Right renal cortex interstitium (tissue), 3 donors: ENCODE measurements at regions not wholly inside any gene's neighbourhood (a gene's known extent, or its start where the extent isn't known, plus 50 kb on each side); places are given as distances from the start of the nearest gene placed in this dataset.

Experiments used
- DNase-seq, 3 donors: peaks; one replicate each; pipeline ENCODE4 v3.0.0-alpha.2; 2013; ENCODE audit warnings: low read depth in 3 of 3, low spot score in 2 of 3

DNA sequence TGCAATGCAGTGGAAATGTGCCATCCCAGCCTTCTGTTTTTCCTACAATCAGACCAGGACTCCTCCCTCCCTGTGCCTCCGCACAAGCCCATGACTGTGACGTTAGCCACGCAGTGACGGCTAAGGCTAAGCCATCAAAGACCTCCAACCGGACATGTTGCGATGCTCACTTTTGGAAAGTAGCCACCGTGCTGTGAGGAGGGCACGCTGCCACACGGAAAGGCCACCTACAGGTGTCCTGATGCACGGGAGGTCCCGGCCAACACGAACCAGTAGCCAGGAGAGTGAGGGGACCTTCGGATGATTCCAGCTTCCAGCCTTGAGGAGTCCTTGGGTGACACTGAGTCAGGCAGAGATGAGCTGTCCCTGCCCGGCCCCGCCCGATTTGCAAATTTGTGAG, 53.9 kb downstream of the FOXL1 start:
- DNase-seq: no peak

DNA sequence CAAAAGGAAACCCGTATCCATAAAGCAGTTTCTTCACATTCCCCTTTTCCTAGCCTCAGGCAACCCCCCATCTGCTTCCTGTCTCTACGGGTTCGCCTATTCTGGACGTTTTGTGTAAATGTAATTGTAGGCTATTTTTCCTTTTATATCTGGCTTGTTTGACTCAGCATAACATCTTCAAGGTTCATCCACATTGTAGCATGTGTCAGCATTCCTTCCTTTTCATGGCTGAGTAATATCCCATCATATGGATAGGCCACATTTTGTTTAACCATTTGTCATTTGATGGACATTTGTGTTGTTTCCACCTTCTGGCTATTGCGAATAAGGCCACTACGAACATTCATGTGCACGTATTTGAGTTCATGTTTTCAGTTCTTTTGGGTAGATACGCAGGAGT, 54.6 kb downstream of the FOXL1 start:
- no peak for DNase-seq

DNA sequence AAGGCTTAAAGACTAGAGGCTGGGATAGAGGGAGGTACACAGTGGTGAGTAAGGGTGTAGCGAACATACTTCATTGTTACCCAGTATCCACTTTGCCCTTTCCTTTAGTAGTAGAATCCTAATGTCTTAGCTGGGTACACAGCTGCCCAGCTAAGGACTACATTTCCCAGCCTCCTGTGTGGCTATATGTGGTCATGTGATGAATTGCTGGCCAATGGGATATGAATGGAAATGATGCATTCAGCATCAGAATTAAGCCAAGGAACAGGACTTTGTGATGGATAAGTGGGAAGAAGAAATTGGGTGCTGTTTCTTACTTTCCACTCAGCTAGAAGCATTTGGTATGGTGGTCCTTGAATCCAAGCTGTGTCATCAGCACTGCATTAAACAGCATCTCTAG, 55.9 kb downstream of the FOXL1 start:
- no peak for DNase-seq

DNA sequence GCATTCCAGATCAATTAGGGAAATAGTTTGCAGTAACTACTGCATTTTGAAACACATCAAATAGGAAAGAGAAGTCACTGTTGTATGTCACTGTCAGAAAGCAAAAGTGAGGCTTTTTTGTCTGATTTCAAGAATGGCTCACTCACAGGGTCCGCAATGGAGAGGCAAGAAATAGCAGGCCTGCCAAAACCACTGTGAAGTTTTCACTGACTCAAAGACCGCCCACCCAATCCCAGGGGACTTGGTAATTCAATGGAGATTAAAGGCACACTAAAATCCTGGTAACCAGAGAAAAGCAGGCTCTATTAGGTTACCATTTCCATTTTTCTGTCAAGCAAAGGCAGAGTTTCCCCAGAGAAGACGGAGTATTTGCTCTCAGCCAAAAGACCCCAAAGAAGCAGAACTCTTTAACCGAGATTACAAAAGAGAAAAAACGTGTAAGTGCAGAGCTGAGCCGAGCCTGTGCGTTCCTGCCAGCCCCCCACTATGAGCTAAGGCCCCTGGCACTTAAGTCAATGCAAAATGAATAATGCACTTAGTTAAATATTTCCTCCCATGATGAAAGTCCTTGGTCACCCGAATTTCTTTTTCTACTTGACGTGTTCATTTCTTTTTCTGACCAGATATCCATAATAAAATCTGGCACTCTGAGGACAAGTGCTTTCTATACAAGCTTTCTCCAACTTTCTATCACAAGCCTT, 57.0 kb downstream of the FOXL1 start:
- DNase-seq: no peak

DNA sequence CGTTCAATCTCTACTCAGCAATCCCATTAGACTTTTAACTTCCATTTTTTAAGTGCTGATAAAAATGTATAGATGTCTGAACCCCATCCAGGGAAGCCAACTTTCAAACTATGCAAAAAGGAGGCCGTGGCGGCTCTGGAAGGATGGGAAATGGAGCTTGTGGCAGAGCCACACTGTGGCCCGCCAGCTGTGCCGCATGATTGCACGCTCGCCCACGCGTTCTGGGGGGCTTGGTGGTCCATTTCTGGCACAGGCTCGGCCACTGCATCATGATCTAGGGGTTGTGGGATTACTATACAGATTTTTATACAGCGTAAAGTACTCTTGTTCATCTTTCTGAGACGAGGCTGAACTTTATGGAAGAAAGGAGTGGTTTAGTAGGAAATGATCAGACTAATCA, 57.6 kb downstream of the FOXL1 start:
- DNase-seq: no peak

DNA sequence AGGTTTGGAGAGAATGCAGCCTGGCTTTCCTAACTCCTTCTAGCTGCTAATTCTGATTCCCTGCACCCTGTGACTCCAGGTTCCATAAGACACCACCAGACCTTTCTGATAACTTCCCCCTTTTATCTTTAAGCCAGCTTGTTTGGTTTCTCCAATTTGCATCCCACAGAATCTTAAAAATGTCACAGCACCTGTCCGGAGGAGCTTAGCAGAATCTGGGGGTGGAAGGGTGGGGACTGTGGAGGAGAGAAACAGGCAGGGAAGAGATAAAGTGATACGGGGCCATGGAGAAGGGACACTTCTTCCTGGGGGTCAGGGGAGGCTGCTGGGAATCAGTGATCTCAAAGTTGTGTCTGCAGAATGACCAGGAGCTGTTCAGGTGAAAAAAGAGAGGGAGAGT, 59.4 kb downstream of the FOXL1 start:
- DNase-seq: no peak

DNA sequence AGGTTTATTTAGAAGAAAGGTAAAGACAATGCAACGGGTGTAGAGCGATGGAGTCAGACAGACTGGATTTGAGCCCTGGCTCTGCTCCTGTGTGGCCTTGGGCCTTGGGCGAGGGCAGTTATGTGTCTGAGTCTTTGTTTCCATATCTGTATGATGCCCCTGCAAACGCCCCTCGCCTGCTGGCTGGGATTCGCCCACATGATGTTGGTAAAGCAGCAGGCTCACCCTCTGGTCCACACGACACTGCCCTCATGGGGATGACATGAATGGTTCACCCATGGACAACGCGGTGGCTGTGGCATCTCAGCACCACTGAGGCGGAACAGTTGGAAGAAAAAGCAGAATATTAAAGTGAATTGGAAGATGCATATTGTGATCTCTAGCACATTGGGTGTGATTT, 60.3 kb downstream of the FOXL1 start:
- no peak for DNase-seq

DNA sequence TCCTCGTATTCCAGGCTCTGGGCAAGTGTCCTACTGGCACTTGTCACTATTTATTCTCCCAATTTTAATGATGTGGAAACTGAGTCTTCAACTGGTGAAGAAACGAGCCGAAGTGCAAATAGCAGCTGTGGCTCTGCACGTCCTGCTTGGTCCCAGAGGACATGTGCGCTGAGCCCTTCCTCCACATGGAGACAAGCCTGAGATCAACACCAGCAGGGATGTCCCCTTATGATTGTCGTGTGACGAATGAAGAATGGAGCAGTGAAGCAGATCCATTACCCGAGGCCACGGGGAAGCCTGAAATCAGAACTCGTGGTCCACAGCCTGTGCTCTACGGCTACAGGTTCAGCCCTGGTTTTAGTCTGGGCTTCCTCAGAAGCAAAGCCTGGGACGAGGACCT, 61.0 kb downstream of the FOXL1 start:
- no peak for DNase-seq

DNA sequence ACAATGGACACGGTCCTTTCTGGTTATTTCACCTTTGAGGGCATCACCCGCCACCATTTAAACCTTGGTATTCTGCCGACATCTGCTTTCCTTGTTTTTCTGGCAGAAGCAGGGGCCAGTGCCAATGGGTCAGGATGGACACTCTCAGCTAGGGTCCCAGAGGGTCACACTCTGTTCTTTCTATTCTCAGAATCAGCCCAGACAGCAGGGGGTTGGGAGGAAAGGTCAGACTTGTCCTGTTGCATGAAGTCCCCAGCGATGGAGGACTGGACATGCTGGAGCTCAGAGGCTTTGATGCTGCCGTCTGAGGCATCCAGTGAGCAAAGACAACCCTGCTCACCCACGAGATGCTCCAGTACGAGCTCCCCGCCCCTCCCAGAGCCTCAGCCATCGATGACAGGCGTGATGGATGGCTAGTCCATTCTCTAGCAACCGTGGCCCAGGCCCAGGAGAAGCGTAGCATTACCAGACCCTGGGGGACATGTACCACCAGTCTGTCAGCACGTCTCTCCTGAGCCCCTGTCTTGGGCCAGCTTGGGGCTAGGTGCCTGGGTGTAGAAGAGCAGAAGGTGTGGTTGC, 62.0 kb downstream of the FOXL1 start:
- DNase-seq: no peak

DNA sequence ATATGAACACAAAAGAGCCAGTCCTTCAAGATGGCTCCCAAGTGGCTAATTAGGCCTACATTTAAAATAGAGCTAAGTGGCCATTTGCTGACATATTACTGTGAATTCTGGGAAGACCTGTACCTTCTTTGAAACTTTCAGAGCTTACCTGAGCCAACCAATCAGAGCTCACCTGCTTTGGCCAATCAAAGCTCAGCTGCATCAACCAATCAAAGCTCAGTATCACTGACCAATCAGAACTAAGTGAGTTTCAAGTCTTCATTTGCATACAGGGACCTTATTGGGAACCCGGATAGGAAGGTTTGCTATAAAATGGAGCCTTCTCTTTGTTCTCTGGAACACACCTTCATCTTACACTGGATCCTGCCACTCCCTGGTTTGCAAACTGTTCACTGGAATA, 63.7 kb downstream of the FOXL1 start:
- no peak for DNase-seq

DNA sequence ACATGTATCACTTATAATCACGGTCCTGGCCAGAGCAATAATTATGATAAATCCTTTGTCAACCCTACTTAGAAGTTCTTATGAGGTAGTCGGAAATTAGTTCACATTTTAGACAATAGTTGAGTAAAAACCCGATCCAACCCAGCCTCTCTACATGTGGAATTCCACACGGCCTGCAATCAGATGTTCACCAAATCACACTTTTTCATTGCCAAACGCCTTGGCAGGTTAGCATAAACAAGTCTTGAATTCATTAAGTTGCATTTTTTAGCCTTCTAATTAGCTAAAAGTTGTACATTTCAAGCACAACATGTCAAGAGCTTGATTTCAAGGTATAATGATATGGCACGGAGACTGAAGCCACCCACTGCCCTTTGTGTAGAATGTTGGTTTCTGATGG, 65.3 kb downstream of the FOXL1 start:
- no peak for DNase-seq

DNA sequence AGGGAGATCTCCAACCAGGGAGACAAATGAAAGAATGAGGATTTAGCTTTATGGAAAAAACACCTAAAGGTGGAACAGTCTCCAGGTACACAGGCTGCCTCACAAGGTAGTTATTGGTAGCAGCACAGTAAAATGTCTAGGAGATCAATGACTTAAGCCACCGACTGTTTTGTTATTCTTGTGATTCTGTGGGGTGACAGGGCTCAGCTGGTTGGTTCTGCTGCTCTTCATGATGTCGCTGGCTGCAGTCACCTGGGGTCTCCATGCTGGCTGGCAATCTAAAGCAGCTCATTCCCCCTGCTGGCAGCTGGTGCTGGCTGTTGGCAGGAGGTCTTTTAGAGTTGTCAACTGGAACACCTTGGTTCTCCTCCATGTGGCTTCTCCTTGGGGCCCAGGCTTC, 69.2 kb downstream of the FOXL1 start:
- DNase-seq: no peak

DNA sequence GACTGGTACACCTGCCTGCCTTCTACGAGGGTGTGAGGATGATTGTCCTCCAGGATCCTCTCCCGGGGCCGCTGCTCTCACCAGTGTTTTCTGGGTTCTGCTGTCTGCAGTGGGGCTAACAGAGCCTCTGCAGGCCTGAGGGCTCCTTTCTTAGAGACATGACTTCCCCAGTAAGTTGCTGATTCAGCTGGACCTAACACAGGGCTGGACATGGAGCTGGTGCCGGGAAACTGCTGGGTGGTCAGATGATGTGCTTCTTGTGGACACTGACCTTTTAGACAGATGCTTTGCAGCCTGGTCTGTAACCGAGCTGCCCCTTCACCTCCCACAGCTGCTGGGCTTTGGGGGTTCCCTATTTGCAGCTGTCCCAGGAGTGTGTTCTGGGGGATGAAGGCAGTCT, 71.5 kb downstream of the FOXL1 start:
- DNase-seq: no peak

DNA sequence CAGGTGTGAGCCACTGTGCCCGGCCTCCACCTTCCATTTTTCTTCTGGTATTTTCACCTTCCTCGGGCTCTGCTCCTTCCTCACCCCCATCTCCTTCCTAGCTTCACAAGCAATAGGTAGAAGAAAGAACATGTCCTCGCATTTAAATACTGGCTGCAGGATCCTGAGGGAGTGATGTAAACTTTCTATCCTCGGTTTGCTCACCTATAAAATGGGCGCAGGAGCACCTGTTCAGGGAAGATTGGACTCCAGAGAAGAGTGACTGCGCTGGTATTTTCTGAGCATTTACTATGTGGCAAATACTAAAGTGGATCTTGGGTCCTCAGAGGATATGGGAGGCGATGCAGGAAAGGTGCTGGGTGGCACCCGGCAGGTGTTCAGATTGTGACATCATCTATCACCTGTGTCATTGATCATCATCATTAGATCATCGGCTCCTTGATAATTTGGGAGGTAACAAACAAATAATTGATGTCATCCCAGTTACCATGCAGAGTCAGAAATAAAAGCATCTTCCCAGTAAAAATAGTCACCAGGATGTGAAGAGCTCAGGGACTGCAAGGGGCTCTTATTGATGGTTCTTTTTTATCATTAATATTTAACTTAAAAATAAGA, 72.8 kb downstream of the FOXL1 start:
- DNase-seq: no peak

DNA sequence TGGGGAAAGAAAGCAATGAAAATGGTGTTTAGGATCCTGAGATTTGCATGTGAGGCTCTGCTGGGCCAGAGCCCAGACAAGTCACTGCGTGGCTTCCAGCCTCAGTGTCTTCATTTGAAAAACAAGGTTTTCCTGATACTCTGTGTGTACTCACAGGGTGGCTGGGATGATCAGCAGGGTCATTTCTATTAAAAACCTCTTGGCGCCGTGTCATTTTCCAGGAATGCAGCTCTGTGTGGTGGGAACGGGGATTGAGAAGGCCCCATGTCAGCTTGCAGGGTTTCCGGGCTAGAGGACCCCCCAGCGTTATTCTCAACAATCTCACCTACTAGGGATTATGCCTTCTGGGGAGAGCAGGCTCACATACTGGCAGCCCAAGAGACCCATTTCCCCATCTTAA, 73.5 kb downstream of the FOXL1 start:
- no peak for DNase-seq

DNA sequence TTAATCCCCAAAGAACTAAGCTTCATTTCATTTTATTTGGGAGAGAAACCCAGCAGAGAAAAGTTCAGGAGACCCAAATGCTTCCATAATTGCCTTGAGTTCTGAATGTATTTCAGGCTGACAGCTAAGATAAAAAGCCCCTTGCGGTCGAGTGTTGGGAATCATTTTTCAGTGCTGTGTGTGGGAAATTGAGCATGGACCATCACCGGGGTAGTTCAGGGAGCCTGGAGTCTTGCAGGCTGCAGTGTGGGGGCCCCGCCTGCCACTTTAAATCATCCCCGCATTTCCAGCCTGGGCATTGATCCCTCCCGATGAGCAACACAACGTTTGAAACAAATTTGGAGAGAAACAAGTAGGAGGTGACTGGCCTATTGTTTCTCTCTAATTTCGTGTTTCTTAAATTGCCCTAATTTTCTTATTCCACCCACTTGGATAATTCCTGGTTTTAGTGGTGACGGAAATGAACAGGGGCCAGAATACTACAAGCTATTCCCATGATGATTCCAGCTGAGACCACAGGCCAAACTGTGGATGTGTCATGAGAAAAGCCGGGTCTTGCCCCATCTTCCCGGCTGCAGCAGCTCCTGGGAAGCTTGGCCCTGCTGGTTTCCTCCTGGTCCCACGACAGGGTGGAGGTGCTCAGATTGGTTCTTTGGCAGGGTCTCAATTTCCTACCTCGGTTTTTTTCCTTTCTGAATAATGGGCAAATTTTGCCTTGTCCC, 75.1 kb downstream of the FOXL1 start:
- no peak for DNase-seq

DNA sequence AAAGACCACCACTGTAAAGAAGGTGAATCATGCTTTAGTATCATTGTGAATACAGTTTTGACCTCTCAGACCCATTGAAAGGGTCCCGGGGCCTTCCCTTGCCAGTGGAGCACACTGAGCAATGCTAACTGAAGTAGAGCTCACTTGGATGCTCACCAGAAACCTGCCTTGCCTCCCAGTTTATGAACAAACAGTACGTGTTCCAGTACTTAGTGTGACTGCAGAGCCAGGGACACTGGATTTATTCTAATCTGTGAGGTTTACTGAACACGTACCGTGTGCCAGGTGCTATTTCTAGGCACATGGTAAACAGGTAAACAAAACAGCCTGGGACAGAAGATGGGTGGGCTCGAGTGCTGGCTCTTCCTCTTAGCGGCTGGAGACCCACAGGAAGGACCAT, 79.6 kb downstream of the FOXL1 start:
- no peak for DNase-seq

DNA sequence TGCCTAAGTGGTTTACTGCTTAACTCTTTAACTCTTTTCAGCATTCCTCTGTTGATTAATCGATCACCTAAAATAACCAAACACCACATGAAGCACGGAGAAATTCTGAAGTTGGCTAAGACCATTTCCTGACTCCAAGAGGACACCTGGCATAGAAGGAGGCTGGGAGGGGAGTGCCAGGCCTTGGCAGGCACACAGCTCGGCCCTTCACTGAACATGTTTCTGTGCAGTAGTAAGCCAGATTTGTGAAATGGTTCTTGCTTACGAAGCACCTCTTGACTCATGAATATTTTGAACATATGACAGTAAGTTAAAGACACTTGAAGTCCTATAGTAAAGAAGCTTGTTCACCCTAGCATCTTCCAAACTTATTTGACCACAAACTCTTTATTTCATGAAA, 82.3 kb downstream of the FOXL1 start:
- DNase-seq: no peak

DNA sequence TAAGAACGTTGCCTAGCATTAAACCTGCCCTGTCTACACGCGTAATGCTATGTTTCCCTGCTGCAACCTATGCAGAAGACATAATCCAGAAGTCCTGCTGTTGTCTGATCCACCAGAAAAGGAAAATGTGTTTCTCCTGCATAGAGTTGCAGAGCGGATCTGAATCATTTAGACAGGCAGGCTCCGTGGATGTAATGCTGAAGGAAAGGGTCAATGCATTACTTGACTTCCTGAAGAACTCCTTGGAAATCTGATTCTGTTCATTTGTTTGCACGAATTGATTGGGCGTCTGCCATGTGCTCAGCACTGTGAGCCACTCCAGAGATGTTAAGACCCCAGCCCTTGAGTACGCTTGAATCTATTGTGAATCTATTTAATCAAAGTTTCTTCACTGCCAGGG, 83.4 kb downstream of the FOXL1 start:
- no peak for DNase-seq

DNA sequence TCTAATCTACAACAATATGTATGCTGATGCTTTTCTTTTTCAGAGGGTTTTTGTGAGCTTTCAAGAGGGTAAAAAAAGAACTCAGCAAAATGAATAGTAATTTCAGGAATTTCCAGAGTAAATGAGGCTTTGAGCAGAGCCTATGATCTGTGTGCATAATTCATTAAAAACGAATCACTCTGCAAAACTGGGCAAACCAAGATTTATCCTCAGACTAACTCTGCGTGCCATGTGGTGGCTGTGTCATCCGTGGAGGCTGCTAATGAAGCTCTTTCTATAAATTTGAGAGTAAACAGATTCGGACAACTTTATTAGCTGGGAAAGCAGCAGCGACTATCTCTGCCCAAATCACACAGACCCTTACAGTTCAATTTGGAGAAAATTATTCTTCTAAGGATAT, 83.8 kb downstream of the FOXL1 start:
- no peak for DNase-seq

DNA sequence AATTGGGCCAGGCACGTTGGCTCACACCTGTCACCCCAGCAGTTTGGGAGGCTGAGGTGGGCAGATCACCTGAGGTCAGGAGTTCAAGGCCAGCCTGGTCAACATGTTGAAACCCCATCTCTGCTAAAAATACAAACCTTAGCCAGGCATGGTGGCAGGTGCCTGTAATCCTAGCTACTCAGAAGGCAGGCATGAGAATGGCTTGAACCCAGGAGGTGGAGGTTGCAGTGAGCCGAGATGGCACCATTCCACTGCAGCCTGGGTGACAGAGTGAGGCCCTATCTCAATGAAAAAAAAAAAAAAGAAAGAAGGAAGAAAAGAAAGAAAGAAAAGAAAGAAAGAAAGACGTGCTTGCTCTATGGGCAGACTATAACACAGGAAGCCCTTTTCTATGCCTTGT, 84.4 kb downstream of the FOXL1 start:
- DNase-seq: no peak
